Transverse colon (tissue), 4 donors: ENCODE measurements at regions not wholly inside any gene's neighbourhood (a gene's known extent, or its start where the extent isn't known, plus 50 kb on each side); places are given as distances from the start of the nearest gene placed in this dataset.

Experiments used
- DNase-seq: peaks from one replicate; pipeline ENCODE4 v3.0.0-alpha.2; 2019
- H3K27ac ChIP-seq, 4 donors: fragments of 200-600 bp; sonication (generic); 2 replicates each; pipeline ENCODE4 v1.5.1; 2016 to 2018; ENCODE audit warnings: inconsistent platforms in 4 of 4
- H3K27me3 ChIP-seq: fragments of 200-600 bp; sonication (generic); 2 replicates; pipeline ENCODE4 v1.5.1; 2017; ENCODE audit warnings: inconsistent platforms
- H3K36me3 ChIP-seq, 4 donors: fragments of 200-600 bp; sonication (generic); 2 replicates each; pipeline ENCODE4 v1.5.1; 2017 to 2019; ENCODE audit warnings: inconsistent platforms in 4 of 4
- H3K4me1 ChIP-seq, 4 donors: fragments of 200-600 bp; sonication (generic); 2 replicates each; pipeline ENCODE4 v1.5.1; 2017 to 2020; ENCODE audit warnings: inconsistent platforms in 4 of 4
- H3K4me3 ChIP-seq, 4 donors: fragments of 200-600 bp; sonication (generic); 1 replicate in 1 of 4; 2 replicates in 3 of 4; pipeline versions ENCODE4 v1.5.1 to v1.6.1; 2017 to 2019; ENCODE audit warnings: inconsistent platforms in 4 of 4
- H3K9me3 ChIP-seq, 2 donors: fragments of 200-600 bp; sonication (generic); 2 replicates each; pipeline ENCODE4 v1.5.1; 2017 to 2019; ENCODE audit warnings: inconsistent platforms in 2 of 2
- CTCF ChIP-seq, 5 experiments: fragments of 200-600 bp in 3 of 5; fragments of 450-650 bp in 2 of 5; sonication (generic) in 3 of 5; IDR thresholded peaks; 1 replicate in 2 of 5; 2 replicates in 3 of 5; pipeline ENCODE4 v1.5.1; 2016 to 2017; ENCODE audit warnings: antibody characterized with exemption in 5 of 5, inconsistent platforms in 3 of 5, mild to moderate bottlenecking in 2 of 5, moderate library complexity in 1 of 5
- EP300 ChIP-seq: sonication (generic); formaldehyde crosslinking; IDR thresholded peaks from one replicate; pipeline ENCODE4 v1.6.1; 2017; ENCODE audit warnings: antibody characterized with exemption, low read depth
- POLR2A ChIP-seq: fragments of 450-650 bp; IDR thresholded peaks from one replicate; pipeline ENCODE4 v1.6.1; 2016; ENCODE audit warnings: antibody characterized with exemption, mild to moderate bottlenecking, moderate library complexity
- POLR2AphosphoS5 ChIP-seq, 3 donors: sonication (generic); formaldehyde crosslinking; IDR thresholded peaks; one replicate each; pipeline ENCODE4 v1.6.1; 2016; ENCODE audit warnings: antibody characterized with exemption in 3 of 3
- WGBS, 2 donors: methylation state at CpG; one replicate each; pipeline ENCODE4 v1.1.5; 2018; ENCODE audit warnings: low coverage in 1 of 2; 5-methylcytosine and 5-hydroxymethylcytosine counted together
- in situ Hi-C, 4 donors: fragments of 200-750 bp; cut with MboI; loops; one replicate each; pipeline versions ENCODE4 v1.15.0 to v1.15.1; 2017; ENCODE audit warnings: low sequenced_read_pairs in 3 of 4, low pct_ligation_motif_present in 1 of 4, low pct_unique_long_range_greater_than_20kb in 1 of 4
- intact Hi-C: fragments of 100-400 bp; cut with DNase I; formaldehyde crosslinking; loops from one replicate; pipeline ENCODE4 v1.15.1; 2023; ENCODE audit warnings: low total_unique reads

DNA sequence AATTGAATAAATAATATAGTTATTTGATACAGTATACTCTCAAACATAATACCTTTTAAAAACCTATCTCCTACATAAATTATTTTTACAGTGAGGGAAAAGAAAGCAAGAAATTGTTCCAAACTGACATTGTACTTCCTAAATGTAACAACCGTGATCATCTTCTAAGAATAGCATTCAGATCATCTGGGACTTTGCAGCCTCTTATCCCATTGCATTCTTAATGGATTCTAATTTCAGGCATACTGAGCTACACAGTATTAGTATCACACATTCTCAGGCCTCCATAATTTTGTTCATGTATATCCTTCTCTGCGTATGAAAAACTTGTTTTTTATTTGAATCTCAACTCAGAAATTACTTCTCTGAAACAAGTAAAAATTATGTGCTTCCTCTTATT, 1134.7 kb upstream of the CDH2 start:
- no peaks in the 10 kb centered on the region for H3K36me3 ChIP-seq
- no peaks in the 10 kb centered on the region for H3K4me1 ChIP-seq
- WGBS, 2 donors = 71 to 87% methylated on average over 2 of the region's 2 CpGs
- DNase-seq = no peak
- no peaks in the 10 kb centered on the region for H3K27me3 ChIP-seq
- intact Hi-C loops (no loop called here), in situ Hi-C loops (no loop called here)
- no peak overlapping the region for H3K4me3 ChIP-seq
- TF ChIP-seq POLR2AphosphoS5 (IDR thresholded peaks at IDR 0.05) = no peak
- no peak for TF ChIP-seq POLR2A
- H3K27ac ChIP-seq = no peak overlapping the region
- H3K9me3 ChIP-seq = no peaks in the 10 kb centered on the region

- intact Hi-C loops = no loop called here
These were observed 1132.4 kb upstream of the CDH2 start for GRCh38 chr18:29309366-29309765.

GRCh38 chr18:29307982-29308381, 1131.1 kb upstream of the CDH2 start:
- intact Hi-C loops = no loop called here
- Histone ChIP-seq H3K27me3 (no peaks in the 10 kb centered on the region), H3K36me3 (no peaks in the 10 kb centered on the region), H3K9me3 (no peaks in the 10 kb centered on the region), H3K4me3 (no peak overlapping the region), H3K4me1 (no peaks in the 10 kb centered on the region), H3K27ac (no peak overlapping the region)
- in situ Hi-C loops = no loop called here
- WGBS, 2 donors = 81 to 86% methylated on average over 1 of the region's 1 CpG
- DNase-seq = no peak
- TF ChIP-seq CTCF (IDR thresholded peaks at IDR 0.05) (no peak), POLR2A (no peak), POLR2AphosphoS5 (IDR thresholded peaks at IDR 0.05) (no peak)

More at GRCh38 chr18:29309366-29309765, 1132.4 kb upstream of the CDH2 start:
- WGBS, 2 donors = 43 to 60% methylated on average over 1 of the region's 1 CpG
- in situ Hi-C loops = no loop called here
- Histone ChIP-seq H3K4me3 (no peak overlapping the region), H3K36me3 (no peaks in the 10 kb centered on the region), H3K9me3 (no peaks in the 10 kb centered on the region), H3K4me1 (no peaks in the 10 kb centered on the region), H3K27ac (no peak overlapping the region), H3K27me3 (no peaks in the 10 kb centered on the region)
- TF ChIP-seq POLR2AphosphoS5 (IDR thresholded peaks at IDR 0.05) (no peak), CTCF (IDR thresholded peaks at IDR 0.05) (no peak), POLR2A (no peak), EP300 (no peak)
- no peak for DNase-seq

DNA sequence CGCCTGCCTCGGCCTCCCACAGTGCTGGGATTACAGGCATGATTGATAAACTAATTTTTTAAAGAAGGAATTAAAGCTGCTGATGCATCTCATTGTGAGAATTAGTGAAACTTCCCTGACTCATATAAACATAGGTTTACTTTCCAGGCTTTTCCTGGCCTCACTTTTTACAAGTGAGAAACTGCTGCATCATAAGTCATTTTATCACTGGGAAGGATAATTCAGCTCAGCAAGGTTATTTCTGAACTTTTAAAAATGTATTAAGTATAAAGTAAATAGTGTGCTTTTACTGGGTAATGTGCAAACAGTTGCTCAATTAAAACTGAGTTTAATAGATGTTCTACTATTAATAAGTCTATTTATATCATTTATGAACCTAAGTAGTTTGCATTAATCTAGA, 1130.3 kb upstream of the CDH2 start:
- in situ Hi-C loops = no loop called here
- 85 to 88% methylated on average over 2 of the region's 2 CpGs for WGBS, 2 donors

DNA sequence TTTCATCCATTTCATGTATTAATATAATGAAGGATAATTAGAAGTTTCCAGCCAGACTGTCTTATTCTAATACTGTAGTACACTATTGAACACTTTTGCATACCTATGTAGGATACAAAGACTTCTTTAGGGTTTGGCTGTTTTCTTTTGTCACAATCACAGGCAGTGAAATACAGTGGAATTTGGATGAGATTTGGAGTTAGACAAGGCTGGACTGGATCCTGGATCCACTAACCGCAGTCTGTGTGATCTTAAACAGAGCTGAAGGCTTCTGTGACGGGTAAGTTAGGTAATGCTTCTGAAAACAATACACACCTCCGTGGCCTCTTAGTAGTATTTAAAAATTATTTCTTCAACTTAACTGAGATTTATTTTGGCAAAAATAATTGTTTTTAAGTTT, 1128.6 kb upstream of the CDH2 start:
- intact Hi-C loops = no loop called here
- in situ Hi-C loops = no loop called here
- Histone ChIP-seq H3K4me1 (no peaks in the 10 kb centered on the region), H3K27me3 (no peaks in the 10 kb centered on the region), H3K9me3 (no peaks in the 10 kb centered on the region), H3K27ac (no peak overlapping the region), H3K36me3 (no peaks in the 10 kb centered on the region), H3K4me3 (no peak overlapping the region)
- TF ChIP-seq CTCF (IDR thresholded peaks at IDR 0.05) (no peak), POLR2A (no peak), EP300 (no peak), POLR2AphosphoS5 (IDR thresholded peaks at IDR 0.05) (no peak)
- 47 to 78% methylated on average over 3 of the region's 3 CpGs for WGBS, 2 donors
- no peak for DNase-seq

More for the DNA sequence above, 1130.3 kb upstream of the CDH2 start:
- no peaks in the 10 kb centered on the region for H3K9me3 ChIP-seq
- H3K36me3 ChIP-seq = no peaks in the 10 kb centered on the region
- no peaks in the 10 kb centered on the region for H3K27me3 ChIP-seq
- DNase-seq = no peak
- no peak for TF ChIP-seq EP300
- no peak for TF ChIP-seq POLR2AphosphoS5 (IDR thresholded peaks at IDR 0.05)
- TF ChIP-seq POLR2A = no peak
- no peak overlapping the region for H3K27ac ChIP-seq
- no peaks in the 10 kb centered on the region for H3K4me1 ChIP-seq
- intact Hi-C loops = no loop called here
- H3K4me3 ChIP-seq = no peak overlapping the region
